ENCODE measurements at regions not wholly inside any gene's neighbourhood (a gene's known extent, or its start where the extent isn't known, plus 50 kb on each side); places are given as distances from the start of the nearest gene placed in this dataset.
"Not testable (repeated sequence)": the region's sequence is repeated elsewhere in the genome, so short reads cannot be mapped to it uniquely, and the experiment has no call there.

GRCh38 chr6:11445146-11445545 is 92.4 kb upstream of the TMEM170B start:
- no peaks in the 10 kb centered on the region for H3K27me3 ChIP-seq (ENCODE audit: control insufficient read depth in 2 of 2, insufficient read depth in 1 of 2, low read length in 1 of 2)
- H3K9me3 ChIP-seq (ENCODE audit: control insufficient read depth in 2 of 2, insufficient read depth in 1 of 2, low read length in 1 of 2): no peaks in the 10 kb centered on the region
- H3K4me3 ChIP-seq (ENCODE audit: low read length in 2 of 2): no peak overlapping the region
- H3K36me3 ChIP-seq (ENCODE audit: control insufficient read depth in 2 of 2, insufficient read depth in 2 of 2, low read length in 1 of 2): no peaks in the 10 kb centered on the region
- DNase-seq (ENCODE audit: low read depth in 6 of 9, low spot score in 9 of 9): no peak
- no peak overlapping the region for H3K27ac ChIP-seq (ENCODE audit: low read depth in 1 of 2, low read length in 1 of 2)
- WGBS: 100% methylated on average over 2 of the region's 2 CpGs
- no peaks in the 10 kb centered on the region for H3K4me1 ChIP-seq (ENCODE audit: control insufficient read depth in 2 of 2, insufficient read depth in 2 of 2, low read length in 2 of 2)

GRCh38 chr6:11443125-11443524 is 94.4 kb upstream of the TMEM170B start:
- H3K4me1 ChIP-seq (ENCODE audit: control insufficient read depth in 2 of 2, insufficient read depth in 2 of 2, low read length in 2 of 2); DNase-seq (ENCODE audit: low read depth in 6 of 9, low spot score in 9 of 9); H3K4me3 ChIP-seq (ENCODE audit: low read length in 2 of 2); H3K36me3 ChIP-seq (ENCODE audit: control insufficient read depth in 2 of 2, insufficient read depth in 2 of 2, low read length in 1 of 2); H3K27ac ChIP-seq (ENCODE audit: low read depth in 1 of 2, low read length in 1 of 2); H3K27me3 ChIP-seq (ENCODE audit: control insufficient read depth in 2 of 2, insufficient read depth in 1 of 2, low read length in 1 of 2); H3K9me3 ChIP-seq (ENCODE audit: control insufficient read depth in 2 of 2, insufficient read depth in 1 of 2, low read length in 1 of 2): not testable (repeated sequence)
- WGBS: 96% methylated on average over 1 of the region's 1 CpG

- no peaks in the 10 kb centered on the region for H3K36me3 ChIP-seq (ENCODE audit: control insufficient read depth in 2 of 2, insufficient read depth in 2 of 2, low read length in 1 of 2)
- H3K4me3 ChIP-seq (ENCODE audit: low read length in 2 of 2): no peak overlapping the region
- no peaks in the 10 kb centered on the region for H3K4me1 ChIP-seq (ENCODE audit: control insufficient read depth in 2 of 2, insufficient read depth in 2 of 2, low read length in 2 of 2)
- H3K9me3 ChIP-seq (ENCODE audit: control insufficient read depth in 2 of 2, insufficient read depth in 1 of 2, low read length in 1 of 2): no peaks in the 10 kb centered on the region
- DNase-seq (ENCODE audit: low read depth in 6 of 9, low spot score in 9 of 9): no peak
- no peaks in the 10 kb centered on the region for H3K27me3 ChIP-seq (ENCODE audit: control insufficient read depth in 2 of 2, insufficient read depth in 1 of 2, low read length in 1 of 2)
- whole genome bisulfite sequencing: 96% methylated on average over 2 of the region's 2 CpGs
- no peak overlapping the region for H3K27ac ChIP-seq (ENCODE audit: low read depth in 1 of 2, low read length in 1 of 2)
Measured at GRCh38 chr6:11442495-11442894, 95.1 kb upstream of the TMEM170B start.

GRCh38 chr6:11439876-11440275 is 97.7 kb upstream of the TMEM170B start:
- no peak overlapping the region for H3K27ac ChIP-seq (ENCODE audit: low read depth in 1 of 2, low read length in 1 of 2)
- no peaks in the 10 kb centered on the region for H3K4me1 ChIP-seq (ENCODE audit: control insufficient read depth in 2 of 2, insufficient read depth in 2 of 2, low read length in 2 of 2)
- no peaks in the 10 kb centered on the region for H3K27me3 ChIP-seq (ENCODE audit: control insufficient read depth in 2 of 2, insufficient read depth in 1 of 2, low read length in 1 of 2)
- H3K4me3 ChIP-seq (ENCODE audit: low read length in 2 of 2): no peak overlapping the region
- no peaks in the 10 kb centered on the region for H3K36me3 ChIP-seq (ENCODE audit: control insufficient read depth in 2 of 2, insufficient read depth in 2 of 2, low read length in 1 of 2)
- WGBS: 98% methylated on average over 2 of the region's 2 CpGs
- H3K9me3 ChIP-seq (ENCODE audit: control insufficient read depth in 2 of 2, insufficient read depth in 1 of 2, low read length in 1 of 2): no peaks in the 10 kb centered on the region
- no peak for DNase-seq (ENCODE audit: low read depth in 6 of 9, low spot score in 9 of 9)

DNA sequence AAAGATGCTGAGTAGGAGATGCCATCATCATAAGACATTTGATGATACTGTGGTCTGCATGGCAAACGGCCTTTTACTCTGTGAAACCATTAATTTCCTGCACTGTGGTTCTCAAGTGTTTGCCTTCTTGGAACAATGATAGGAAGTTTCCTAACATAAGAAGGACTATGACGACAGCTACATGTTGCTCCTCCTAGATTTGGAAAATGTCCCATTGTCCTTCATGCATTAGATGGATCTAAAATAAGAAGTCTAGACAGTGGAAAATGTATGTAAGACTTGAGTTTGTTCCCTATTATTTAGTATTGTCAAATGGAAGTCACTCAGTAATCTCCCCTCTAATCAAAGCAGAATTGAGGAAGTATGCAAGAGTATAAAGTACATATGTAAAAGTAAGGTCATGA is 98.5 kb upstream of the TMEM170B start:
- H3K4me1 ChIP-seq (ENCODE audit: control insufficient read depth in 2 of 2, insufficient read depth in 2 of 2, low read length in 2 of 2): no peaks in the 10 kb centered on the region
- H3K27me3 ChIP-seq (ENCODE audit: control insufficient read depth in 2 of 2, insufficient read depth in 1 of 2, low read length in 1 of 2): no peaks in the 10 kb centered on the region
- no peak overlapping the region for H3K4me3 ChIP-seq (ENCODE audit: low read length in 2 of 2)
- DNase-seq (ENCODE audit: low read depth in 6 of 9, low spot score in 9 of 9): no peak
- H3K36me3 ChIP-seq (ENCODE audit: control insufficient read depth in 2 of 2, insufficient read depth in 2 of 2, low read length in 1 of 2): no peaks in the 10 kb centered on the region
- WGBS: 28% methylated on average over 2 of the region's 2 CpGs
- no peak overlapping the region for H3K27ac ChIP-seq (ENCODE audit: low read depth in 1 of 2, low read length in 1 of 2)
- no peaks in the 10 kb centered on the region for H3K9me3 ChIP-seq (ENCODE audit: control insufficient read depth in 2 of 2, insufficient read depth in 1 of 2, low read length in 1 of 2)

DNA sequence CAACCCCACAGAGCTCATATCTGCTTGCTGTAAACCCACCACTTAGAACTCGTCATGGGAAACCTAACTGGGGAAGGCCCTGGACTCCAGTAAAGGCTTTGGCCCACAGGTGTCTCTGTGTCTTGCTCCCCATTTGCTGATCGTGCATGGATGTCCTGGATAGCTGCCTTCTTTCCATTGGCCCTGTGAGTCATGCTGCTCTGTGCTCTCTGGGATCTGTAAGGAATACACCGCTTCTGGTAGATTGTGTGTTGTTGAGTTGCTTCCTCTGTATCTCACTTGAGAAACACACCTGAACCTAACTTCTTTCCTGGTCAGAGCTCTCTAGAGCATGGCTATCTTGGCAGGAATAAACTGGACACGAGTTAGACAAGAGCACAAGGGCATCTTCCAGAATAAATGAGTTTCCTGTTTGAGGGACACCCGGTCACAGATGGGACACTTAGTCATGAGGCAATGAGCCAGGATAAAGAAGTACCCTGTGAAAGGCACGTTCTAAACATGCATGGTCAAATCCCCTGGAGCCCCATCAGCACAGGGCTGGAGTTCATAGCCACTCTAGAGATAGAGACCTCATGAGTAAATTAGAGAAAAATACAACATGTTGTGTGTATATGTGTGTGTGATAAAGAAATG is 99.6 kb upstream of the TMEM170B start:
- no peak overlapping the region for H3K4me3 ChIP-seq (ENCODE audit: low read length in 2 of 2)
- H3K27me3 ChIP-seq (ENCODE audit: control insufficient read depth in 2 of 2, insufficient read depth in 1 of 2, low read length in 1 of 2): no peaks in the 10 kb centered on the region
- H3K9me3 ChIP-seq (ENCODE audit: control insufficient read depth in 2 of 2, insufficient read depth in 1 of 2, low read length in 1 of 2): no peaks in the 10 kb centered on the region
- H3K4me1 ChIP-seq (ENCODE audit: control insufficient read depth in 2 of 2, insufficient read depth in 2 of 2, low read length in 2 of 2): no peaks in the 10 kb centered on the region
- H3K27ac ChIP-seq (ENCODE audit: low read depth in 1 of 2, low read length in 1 of 2): no peak overlapping the region
- 95% methylated on average over 6 of the region's 6 CpGs for WGBS
- no peak for DNase-seq (ENCODE audit: low read depth in 6 of 9, low spot score in 9 of 9)
- H3K36me3 ChIP-seq (ENCODE audit: control insufficient read depth in 2 of 2, insufficient read depth in 2 of 2, low read length in 1 of 2): no peaks in the 10 kb centered on the region

DNA sequence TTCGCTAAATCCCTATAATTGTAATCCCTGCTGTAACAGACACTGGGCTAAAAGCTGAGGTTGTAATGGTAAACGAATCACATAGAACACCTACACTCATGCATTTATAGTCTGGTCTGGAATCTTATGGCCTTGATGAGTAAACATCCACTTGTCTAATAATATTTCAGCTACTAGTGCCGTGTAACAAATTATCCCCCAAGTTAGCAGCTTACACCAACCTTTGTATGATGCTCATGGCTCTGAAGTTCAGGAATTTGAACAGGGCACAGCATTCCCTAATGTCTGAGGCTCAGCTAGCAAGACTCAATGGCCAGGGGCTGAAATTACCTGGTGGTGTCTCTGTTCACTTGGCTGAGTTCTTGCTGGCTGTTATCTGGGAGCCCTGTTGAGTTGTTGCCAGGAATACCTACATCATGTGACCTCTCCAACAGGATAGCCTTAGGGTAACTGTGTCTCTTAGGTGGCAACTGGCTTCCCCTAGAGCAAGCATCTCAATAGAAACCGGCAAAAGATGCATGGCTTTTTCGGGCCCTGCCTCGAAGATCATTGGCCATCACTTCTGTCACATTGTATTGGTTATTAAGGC is 100.9 kb upstream of the TMEM170B start:
- H3K27me3 ChIP-seq (ENCODE audit: control insufficient read depth in 2 of 2, insufficient read depth in 1 of 2, low read length in 1 of 2): no peaks in the 10 kb centered on the region
- no peak overlapping the region for H3K27ac ChIP-seq (ENCODE audit: low read depth in 1 of 2, low read length in 1 of 2)
- no peaks in the 10 kb centered on the region for H3K36me3 ChIP-seq (ENCODE audit: control insufficient read depth in 2 of 2, insufficient read depth in 2 of 2, low read length in 1 of 2)
- H3K4me3 ChIP-seq (ENCODE audit: low read length in 2 of 2): no peak overlapping the region
- WGBS: 98% methylated on average over 6 of the region's 6 CpGs
- DNase-seq (ENCODE audit: low read depth in 6 of 9, low spot score in 9 of 9): no peak
- no peaks in the 10 kb centered on the region for H3K9me3 ChIP-seq (ENCODE audit: control insufficient read depth in 2 of 2, insufficient read depth in 1 of 2, low read length in 1 of 2)
- H3K4me1 ChIP-seq (ENCODE audit: control insufficient read depth in 2 of 2, insufficient read depth in 2 of 2, low read length in 2 of 2): no peaks in the 10 kb centered on the region

- no peak overlapping the region for H3K27ac ChIP-seq (ENCODE audit: low read depth in 1 of 2, low read length in 1 of 2)
- DNase-seq (ENCODE audit: low read depth in 6 of 9, low spot score in 9 of 9): no peak
- no peaks in the 10 kb centered on the region for H3K9me3 ChIP-seq (ENCODE audit: control insufficient read depth in 2 of 2, insufficient read depth in 1 of 2, low read length in 1 of 2)
- H3K27me3 ChIP-seq (ENCODE audit: control insufficient read depth in 2 of 2, insufficient read depth in 1 of 2, low read length in 1 of 2): no peaks in the 10 kb centered on the region
- 94% methylated on average over 10 of the region's 10 CpGs for WGBS
- no peak overlapping the region for H3K4me3 ChIP-seq (ENCODE audit: low read length in 2 of 2)
- no peaks in the 10 kb centered on the region for H3K36me3 ChIP-seq (ENCODE audit: control insufficient read depth in 2 of 2, insufficient read depth in 2 of 2, low read length in 1 of 2)
- H3K4me1 ChIP-seq (ENCODE audit: control insufficient read depth in 2 of 2, insufficient read depth in 2 of 2, low read length in 2 of 2): peaks cover 0 to 4% of the 10 kb centered on the region in 2 donors
Measured at GRCh38 chr6:11434565-11435326, 102.8 kb upstream of the TMEM170B start.

- 93% methylated on average over 1 of the region's 1 CpG for WGBS
- Histone ChIP-seq H3K27ac (ENCODE audit: low read depth in 1 of 2, low read length in 1 of 2) (no peak overlapping the region), H3K27me3 (ENCODE audit: control insufficient read depth in 2 of 2, insufficient read depth in 1 of 2, low read length in 1 of 2) (no peaks in the 10 kb centered on the region), H3K4me3 (ENCODE audit: low read length in 2 of 2) (no peak overlapping the region), H3K9me3 (ENCODE audit: control insufficient read depth in 2 of 2, insufficient read depth in 1 of 2, low read length in 1 of 2) (no peaks in the 10 kb centered on the region), H3K36me3 (ENCODE audit: control insufficient read depth in 2 of 2, insufficient read depth in 2 of 2, low read length in 1 of 2) (no peaks in the 10 kb centered on the region), H3K4me1 (ENCODE audit: control insufficient read depth in 2 of 2, insufficient read depth in 2 of 2, low read length in 2 of 2) (peaks cover 0 to 9% of the 10 kb centered on the region in 2 donors)
- DNase-seq (ENCODE audit: low read depth in 6 of 9, low spot score in 9 of 9): no peak
Measured at GRCh38 chr6:11433860-11434259, 103.7 kb upstream of the TMEM170B start.

All from thymus (tissue), 11 donors.